Sigmoid colon (tissue), 6 donors: ENCODE measurements at regions not wholly inside any gene's neighbourhood (a gene's known extent, or its start where the extent isn't known, plus 50 kb on each side); places are given as distances from the start of the nearest gene placed in this dataset.

Experiments
- DNase-seq: peaks from one replicate; pipeline ENCODE4 v3.0.0-alpha.2; 2019
- H3K27ac ChIP-seq, 4 donors: fragments of 200-600 bp; sonication (generic); one replicate each; pipeline ENCODE4 v1.5.1; 2016 to 2019; ENCODE audit warnings: mild to moderate bottlenecking in 1 of 4
- H3K27me3 ChIP-seq, 3 donors: fragments of 200-600 bp; sonication (generic); one replicate each; pipeline ENCODE4 v1.5.1; 2019; ENCODE audit warnings: mild to moderate bottlenecking in 1 of 3
- H3K36me3 ChIP-seq, 4 donors: fragments of 200-600 bp; sonication (generic); one replicate each; pipeline ENCODE4 v1.5.1; 2016 to 2019
- H3K4me1 ChIP-seq, 4 donors: fragments of 200-600 bp; sonication (generic); one replicate each; pipeline ENCODE4 v1.5.1; 2017 to 2019
- H3K4me3 ChIP-seq, 4 donors: fragments of 200-600 bp; sonication (generic); one replicate each; pipeline ENCODE4 v1.5.1; 2017 to 2019; ENCODE audit warnings: mild to moderate bottlenecking in 2 of 4, moderate library complexity in 1 of 4
- H3K9me3 ChIP-seq, 4 donors: fragments of 200-600 bp in 3 of 4; sonication (generic) in 3 of 4; one replicate each; pipeline versions ENCODE4 v1.5.1 to v1.6.1; 2013 to 2019
- CTCF ChIP-seq, 4 experiments: fragments of 450-650 bp in 3 of 4; fragments of 200-600 bp in 1 of 4; IDR thresholded peaks; one replicate each; pipeline ENCODE4 v1.5.1; 2016 to 2019; ENCODE audit warnings: antibody characterized with exemption in 4 of 4, mild to moderate bottlenecking in 3 of 4, moderate library complexity in 2 of 4
- EP300 ChIP-seq, 4 donors: sonication (generic); formaldehyde crosslinking; IDR thresholded peaks; one replicate each; pipeline ENCODE4 v1.6.1; 2017; ENCODE audit warnings: antibody characterized with exemption in 4 of 4
- POLR2A ChIP-seq, 2 donors: fragments of 450-650 bp; IDR thresholded peaks; one replicate each; pipeline ENCODE4 v1.6.1; 2016; ENCODE audit warnings: antibody characterized with exemption in 2 of 2, mild to moderate bottlenecking in 2 of 2, moderate library complexity in 2 of 2
- POLR2AphosphoS5 ChIP-seq, 4 donors: sonication (generic); formaldehyde crosslinking; IDR thresholded peaks; one replicate each; pipeline ENCODE4 v1.6.1; 2017; ENCODE audit warnings: antibody characterized with exemption in 4 of 4
- WGBS, 2 donors: extraction: QIAGEN DNeasy Blood & Tissue Kit; methylation state at CpG; one replicate each; pipeline ENCODE4 v1.1.7; 2013; 5-methylcytosine and 5-hydroxymethylcytosine counted together
- intact Hi-C: fragments of 100-400 bp; cut with DNase I; formaldehyde crosslinking; loops from one replicate; pipeline ENCODE4 v1.15.1; 2023
- donor health status: healthy with polysubstance abuse.
- donor health status: healthy.

- intact Hi-C loops = no loop called here
- H3K4me1 ChIP-seq = no peaks in the 10 kb centered on the region
- H3K27ac ChIP-seq = no peak overlapping the region
- 89 to 94% methylated on average over 5 of the region's 5 CpGs for WGBS, 2 donors
- no peak overlapping the region for H3K4me3 ChIP-seq
- no peaks in the 10 kb centered on the region for H3K9me3 ChIP-seq
- no peak for DNase-seq
- no peaks in the 10 kb centered on the region for H3K27me3 ChIP-seq
- TF ChIP-seq POLR2A (IDR thresholded peaks at IDR 0.05) (no peak), POLR2AphosphoS5 (IDR thresholded peaks at IDR 0.05) (no peak), CTCF (IDR thresholded peaks at IDR 0.05) (no peak), EP300 (IDR thresholded peaks at IDR 0.05) (no peak)
- H3K36me3 ChIP-seq = no peaks in the 10 kb centered on the region
Measured at GRCh38 chr13:50677258-50677657, 166.2 kb downstream of the DLEU7 start.

GRCh38 chr13:50677687-50678463, 165.6 kb downstream of the DLEU7 start:
- no peak overlapping the region for H3K4me3 ChIP-seq
- no peaks in the 10 kb centered on the region for H3K4me1 ChIP-seq
- TF ChIP-seq EP300 (IDR thresholded peaks at IDR 0.05) (no peak), CTCF (IDR thresholded peaks at IDR 0.05) (no peak), POLR2A (IDR thresholded peaks at IDR 0.05) (no peak), POLR2AphosphoS5 (IDR thresholded peaks at IDR 0.05) (no peak)
- no peaks in the 10 kb centered on the region for H3K9me3 ChIP-seq
- peak overlapping the region; percentile 2 to 33 (median 8) for H3K27ac ChIP-seq
- H3K27me3 ChIP-seq = no peaks in the 10 kb centered on the region
- intact Hi-C loops = no loop called here
- 81 to 88% methylated on average over 10 of the region's 10 CpGs for WGBS, 2 donors
- DNase-seq = no peak
- H3K36me3 ChIP-seq = no peaks in the 10 kb centered on the region

- Histone ChIP-seq H3K36me3 (no peaks in the 10 kb centered on the region), H3K9me3 (no peaks in the 10 kb centered on the region), H3K4me1 (no peaks in the 10 kb centered on the region), H3K4me3 (no peak overlapping the region), H3K27ac (peak overlapping the region; percentile 2 to 33 (median 8)), H3K27me3 (no peaks in the 10 kb centered on the region)
- WGBS, 2 donors = 93 to 95% methylated on average over 6 of the region's 6 CpGs
- TF ChIP-seq CTCF (IDR thresholded peaks at IDR 0.05) (no peak), EP300 (IDR thresholded peaks at IDR 0.05) (no peak), POLR2A (IDR thresholded peaks at IDR 0.05) (no peak), POLR2AphosphoS5 (IDR thresholded peaks at IDR 0.05) (no peak)
- DNase-seq = no peak
- intact Hi-C loops = no loop called here
Measured at GRCh38 chr13:50678464-50679162, 164.9 kb downstream of the DLEU7 start.

- no peaks in the 10 kb centered on the region for H3K27me3 ChIP-seq
- intact Hi-C loops = no loop called here
- no peak for TF ChIP-seq EP300 (IDR thresholded peaks at IDR 0.05)
- no peak overlapping the region for H3K4me3 ChIP-seq
- H3K4me1 ChIP-seq = no peaks in the 10 kb centered on the region
- no peaks in the 10 kb centered on the region for H3K9me3 ChIP-seq
- H3K27ac ChIP-seq = peak overlapping the region in 1 of 4 donors; percentile 2
- no peaks in the 10 kb centered on the region for H3K36me3 ChIP-seq
- no peak for DNase-seq
Measured at GRCh38 chr13:50679321-50679720, 164.2 kb downstream of the DLEU7 start.

- TF ChIP-seq POLR2A (IDR thresholded peaks at IDR 0.05) (no peak), POLR2AphosphoS5 (IDR thresholded peaks at IDR 0.05) (no peak), EP300 (IDR thresholded peaks at IDR 0.05) (no peak), CTCF (IDR thresholded peaks at IDR 0.05) (no peak)
- DNase-seq = no peak
- Histone ChIP-seq H3K27ac (peak overlapping the region in 1 of 4 donors; percentile 31), H3K36me3 (no peaks in the 10 kb centered on the region), H3K4me3 (no peak overlapping the region), H3K4me1 (no peaks in the 10 kb centered on the region), H3K27me3 (no peaks in the 10 kb centered on the region), H3K9me3 (no peaks in the 10 kb centered on the region)
- intact Hi-C loops = no loop called here
Measured at GRCh38 chr13:50682002-50682401, 161.5 kb downstream of the DLEU7 start.
